ENCODE measurements at regions not wholly inside any gene's neighbourhood (a gene's known extent, or its start where the extent isn't known, plus 50 kb on each side); places are given as distances from the start of the nearest gene placed in this dataset.
"Not testable (repeated sequence)": the region's sequence is repeated elsewhere in the genome, so short reads cannot be mapped to it uniquely, and the experiment has no call there.

- DNase-seq = no peak
Observed at GRCh38 chr1:233435622-233436021, 108.1 kb downstream of the MAP3K21 start.

GRCh38 chr1:233439721-233440120 is 112.2 kb downstream of the MAP3K21 start:
- DNase-seq = no peak

GRCh38 chr1:233440951-233441401 is 113.5 kb downstream of the MAP3K21 start:
- peak in 5 of 14 donors; percentile 1 to 70 (median 7) for DNase-seq

GRCh38 chr1:233442026-233442780 is 114.7 kb downstream of the MAP3K21 start:
- DNase-seq = peak in 1 of 14 donors; percentile 64

GRCh38 chr1:233443040-233443760 is 115.7 kb downstream of the MAP3K21 start:
- peak in 1 of 14 donors; percentile 70 for DNase-seq

GRCh38 chr1:233444484-233444883 is 117.0 kb downstream of the MAP3K21 start:
- no peak for DNase-seq

- no peak for DNase-seq
Observed at GRCh38 chr1:233445737-233446136, 118.2 kb downstream of the MAP3K21 start.

- no peak for DNase-seq
Observed at GRCh38 chr1:233446935-233447334, 119.4 kb downstream of the MAP3K21 start.

- DNase-seq = no peak
Observed at GRCh38 chr1:233448109-233448689, 120.7 kb downstream of the MAP3K21 start.

- no peak for DNase-seq
Observed at GRCh38 chr1:233452724-233453123, 125.2 kb downstream of the MAP3K21 start.

- no peak for DNase-seq
Observed at GRCh38 chr1:233453433-233454200, 126.1 kb downstream of the MAP3K21 start.

- DNase-seq = no peak
Observed at GRCh38 chr1:233459470-233459945, 132.0 kb downstream of the MAP3K21 start.

- DNase-seq = no peak
Observed at GRCh38 chr1:233459968-233460367, 132.4 kb downstream of the MAP3K21 start.

- no peak for DNase-seq
Observed at GRCh38 chr1:233460692-233461091, 133.2 kb downstream of the MAP3K21 start.

GRCh38 chr1:233461847-233462246 is 134.3 kb downstream of the MAP3K21 start:
- DNase-seq = no peak

GRCh38 chr1:233463333-233463732 is 135.8 kb downstream of the MAP3K21 start:
- no peak for DNase-seq

GRCh38 chr1:233465745-233466343 is 138.3 kb downstream of the MAP3K21 start:
- DNase-seq = no peak

GRCh38 chr1:233470741-233471499 is 143.0 kb upstream of the KCNK1 start:
- no peak for DNase-seq

- not testable (repeated sequence) for DNase-seq
Observed at GRCh38 chr1:233471851-233472250, 142.1 kb upstream of the KCNK1 start.

- DNase-seq = not testable (repeated sequence)
Observed at GRCh38 chr1:233472796-233473195, 141.1 kb upstream of the KCNK1 start.

- DNase-seq = no peak
Observed at GRCh38 chr1:233473549-233474204, 140.2 kb upstream of the KCNK1 start.

Measured in C1 segment of cervical spinal cord (tissue), 14 donors.